ENCODE measurements at regions not wholly inside any gene's neighbourhood (a gene's known extent, or its start where the extent isn't known, plus 50 kb on each side); places are given as distances from the start of the nearest gene placed in this dataset.

DNA sequence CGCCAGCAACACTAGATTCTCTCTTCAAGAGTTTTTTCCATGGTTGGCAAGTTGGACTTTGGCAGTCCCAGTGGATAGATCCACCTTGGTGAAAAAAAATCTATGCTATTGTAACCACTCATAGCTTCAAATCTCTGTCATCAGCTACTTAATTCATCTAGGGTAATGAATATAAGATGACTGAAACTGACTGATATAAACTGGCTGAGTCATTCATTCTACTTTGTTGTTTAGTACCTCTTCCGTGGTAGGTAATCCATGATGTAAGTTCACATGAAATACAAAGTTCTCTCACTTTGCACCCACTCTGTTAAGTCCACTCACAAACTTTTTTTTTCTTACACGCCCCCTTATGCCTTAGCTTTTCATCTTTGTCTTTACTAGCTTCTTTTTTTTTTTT, 1381.5 kb downstream of the SLITRK5 start (continued):
- TF ChIP-seq, protein P1, sequence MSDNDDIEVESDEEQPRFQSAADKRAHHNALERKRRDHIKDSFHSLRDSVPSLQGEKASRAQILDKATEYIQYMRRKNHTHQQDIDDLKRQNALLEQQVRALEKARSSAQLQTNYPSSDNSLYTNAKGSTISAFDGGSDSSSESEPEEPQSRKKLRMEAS (IDR thresholded peaks at IDR 0.05): no peak
- TF ChIP-seq RAD21 (IDR thresholded peaks at IDR 0.05; ENCODE audit: low read depth) (no peak), SIN3A (IDR thresholded peaks at IDR 0.05; ENCODE audit: low read depth) (no peak), ELF1 (IDR thresholded peaks at IDR 0.05; ENCODE audit: borderline replicate concordance, low read depth) (no peak)

GRCh38 chr13:89053418-89053817, 1382.2 kb downstream of the SLITRK5 start:
- Histone ChIP-seq H3K9me2 (ENCODE audit: insufficient read depth) (no peaks in the 10 kb centered on the region), H3K79me2 (ENCODE audit: insufficient read depth, low read length) (no peaks in the 10 kb centered on the region), H3K4me3 (replicated peaks in 1 of 2; ENCODE audit: low read depth in 1 of 2, low read length in 2 of 2) (no peak overlapping the region), H4K20me1 (ENCODE audit: insufficient read depth) (no peaks in the 10 kb centered on the region), H3K9me3 (ENCODE audit: control insufficient read depth in 1 of 2, insufficient read depth in 1 of 2, low read depth in 1 of 2, low read length in 2 of 2) (peaks cover 0 to 7% of the 10 kb centered on the region in 2 experiments; a peak in 1 of 4 replicates), H3K36me3 (ENCODE audit: control insufficient read depth in 1 of 2, insufficient read depth in 2 of 2, low read length in 2 of 2) (no peaks in the 10 kb centered on the region), H3K27me3 (ENCODE audit: insufficient read depth, low read length) (no peaks in the 10 kb centered on the region), H3K4me2 (ENCODE audit: low read length) (no peak overlapping the region), H2AFZ (ENCODE audit: low read depth, low read length, poor library complexity, severe bottlenecking) (no peak overlapping the region), H3K9ac (ENCODE audit: low read length) (no peak overlapping the region), H3K4me1 (ENCODE audit: control insufficient read depth in 1 of 2, insufficient read depth in 2 of 2, low read length in 2 of 2) (no peaks in the 10 kb centered on the region), H3K27ac (ENCODE audit: low read depth, low read length) (no peak overlapping the region)
- intact Hi-C loops (cut with micrococcal nuclease): no loop called here
- DNase-seq (ENCODE audit: low read depth, low spot score) (no peak), ATAC-seq (no peak)
- POLR2A ChIA-PET: no interaction called here
- no TSS peak for BruUV-seq (replicated peaks)
- TF ChIP-seq SIN3A (IDR thresholded peaks at IDR 0.05; ENCODE audit: low read depth) (no peak), TCF7L2 (IDR thresholded peaks at IDR 0.05; ENCODE audit: borderline replicate concordance, extremely low read depth, insufficient read depth, insufficient read length) (no peak), EZH2 (IDR thresholded peaks at IDR 0.05) (no peak), CEBPB (IDR thresholded peaks at IDR 0.05; ENCODE audit: low read depth) (no peak), SRF (IDR thresholded peaks at IDR 0.05; ENCODE audit: low read depth) (no peak), CBX3 (IDR thresholded peaks at IDR 0.05; ENCODE audit: low read depth) (no peak), EGR1 (IDR thresholded peaks at IDR 0.05; ENCODE audit: low read depth) (no peak), JUND (IDR thresholded peaks at IDR 0.05) (no peak), ZNF274 (IDR thresholded peaks at IDR 0.05; ENCODE audit: low read depth, low read length) (no peak), ELF1 (IDR thresholded peaks at IDR 0.05; ENCODE audit: borderline replicate concordance, low read depth) (no peak), REST (IDR thresholded peaks at IDR 0.05; ENCODE audit: low read depth) (no peak), FOSL1 (IDR thresholded peaks at IDR 0.05; ENCODE audit: low read depth) (no peak), ATF3 (IDR thresholded peaks at IDR 0.05) (no peak), EZH2phosphoT487 (IDR thresholded peaks at IDR 0.05; ENCODE audit: borderline replicate concordance) (no peak), SP1 (IDR thresholded peaks at IDR 0.05; ENCODE audit: low read depth) (no peak), POLR2AphosphoS5 (IDR thresholded peaks at IDR 0.05; ENCODE audit: low read depth, low read length) (no peak)
- TF ChIP-seq, protein P2, sequence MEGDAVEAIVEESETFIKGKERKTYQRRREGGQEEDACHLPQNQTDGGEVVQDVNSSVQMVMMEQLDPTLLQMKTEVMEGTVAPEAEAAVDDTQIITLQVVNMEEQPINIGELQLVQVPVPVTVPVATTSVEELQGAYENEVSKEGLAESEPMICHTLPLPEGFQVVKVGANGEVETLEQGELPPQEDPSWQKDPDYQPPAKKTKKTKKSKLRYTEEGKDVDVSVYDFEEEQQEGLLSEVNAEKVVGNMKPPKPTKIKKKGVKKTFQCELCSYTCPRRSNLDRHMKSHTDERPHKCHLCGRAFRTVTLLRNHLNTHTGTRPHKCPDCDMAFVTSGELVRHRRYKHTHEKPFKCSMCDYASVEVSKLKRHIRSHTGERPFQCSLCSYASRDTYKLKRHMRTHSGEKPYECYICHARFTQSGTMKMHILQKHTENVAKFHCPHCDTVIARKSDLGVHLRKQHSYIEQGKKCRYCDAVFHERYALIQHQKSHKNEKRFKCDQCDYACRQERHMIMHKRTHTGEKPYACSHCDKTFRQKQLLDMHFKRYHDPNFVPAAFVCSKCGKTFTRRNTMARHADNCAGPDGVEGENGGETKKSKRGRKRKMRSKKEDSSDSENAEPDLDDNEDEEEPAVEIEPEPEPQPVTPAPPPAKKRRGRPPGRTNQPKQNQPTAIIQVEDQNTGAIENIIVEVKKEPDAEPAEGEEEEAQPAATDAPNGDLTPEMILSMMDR (IDR thresholded peaks at IDR 0.05 in 2 of 3, conservative IDR thresholded peaks at IDR 0.05 in 1 of 3; ENCODE audit: borderline replicate concordance in 1 of 3, insufficient read depth in 1 of 3, low read depth in 2 of 3, low read length in 2 of 3): no peak
- TF ChIP-seq, protein P3, sequence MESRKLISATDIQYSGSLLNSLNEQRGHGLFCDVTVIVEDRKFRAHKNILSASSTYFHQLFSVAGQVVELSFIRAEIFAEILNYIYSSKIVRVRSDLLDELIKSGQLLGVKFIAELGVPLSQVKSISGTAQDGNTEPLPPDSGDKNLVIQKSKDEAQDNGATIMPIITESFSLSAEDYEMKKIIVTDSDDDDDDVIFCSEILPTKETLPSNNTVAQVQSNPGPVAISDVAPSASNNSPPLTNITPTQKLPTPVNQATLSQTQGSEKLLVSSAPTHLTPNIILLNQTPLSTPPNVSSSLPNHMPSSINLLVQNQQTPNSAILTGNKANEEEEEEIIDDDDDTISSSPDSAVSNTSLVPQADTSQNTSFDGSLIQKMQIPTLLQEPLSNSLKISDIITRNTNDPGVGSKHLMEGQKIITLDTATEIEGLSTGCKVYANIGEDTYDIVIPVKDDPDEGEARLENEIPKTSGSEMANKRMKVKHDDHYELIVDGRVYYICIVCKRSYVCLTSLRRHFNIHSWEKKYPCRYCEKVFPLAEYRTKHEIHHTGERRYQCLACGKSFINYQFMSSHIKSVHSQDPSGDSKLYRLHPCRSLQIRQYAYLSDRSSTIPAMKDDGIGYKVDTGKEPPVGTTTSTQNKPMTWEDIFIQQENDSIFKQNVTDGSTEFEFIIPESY (IDR thresholded peaks at IDR 0.05; ENCODE audit: extremely low read depth, insufficient replicate concordance, low read length): no peak
- RAD21 ChIA-PET (ENCODE audit: low non-redundant PET in 1 of 2, low total read pairs in 2 of 2, uncharacterized antibody in 2 of 2, unreplicated experiment in 2 of 2): no interaction called here
- CTCF ChIA-PET: no interaction called here

Measured in HCT116 (cell line).